HCT116 (cell line): ENCODE measurements at regions not wholly inside any gene's neighbourhood (a gene's known extent, or its start where the extent isn't known, plus 50 kb on each side); places are given as distances from the start of the nearest gene placed in this dataset.

ENCODE experiments used
- ATAC-seq: fragments of 200-7000 bp; cut with Tn5 transposase; 2 replicates; pipeline ENCODE4 v1.9.1; 2020; ENCODE audit warnings: mild to moderate bottlenecking, moderate library complexity
- BruUV-seq: library from RNA; stranded (reverse); fragments of 400-500 nt; replicated peaks from 2 replicates; lab custom pipeline; 2021; lab: Mats Ljungman, UMichigan
- CTCF ChIA-PET: fragments of 300-600 bp; sonication (Branson Sonifier 250); formaldehyde crosslinking; loops from one replicate; lab custom pipeline; 2021; ENCODE audit warnings: antibody characterized with exemption; lab: Charles Lee
- POLR2A ChIA-PET: fragments of 300-600, 350-600 bp; sonication (Branson Sonifier 250); formaldehyde crosslinking; loops from one replicate; lab custom pipeline; 2021; ENCODE audit warnings: antibody characterized with exemption; lab: Charles Lee
- RAD21 ChIA-PET, 2 experiments: fragments of 300-600 bp; sonication (Branson Sonifier 250); formaldehyde crosslinking; loops; one replicate each; lab custom pipeline; 2023; ENCODE audit warnings: low total read pairs in 2 of 2; ENCODE audit not compliant: uncharacterized antibody in 2 of 2, unreplicated experiment in 2 of 2, low non-redundant PET in 1 of 2; lab: Charles Lee
- DNase-seq: peaks from one replicate; pipeline ENCODE4 v3.0.0-alpha.2; 2010; ENCODE audit warnings: low read depth, low spot score
- H2AFZ ChIP-seq: fragments of 200-600 bp; shearing (Covaris generic), sonication (generic); 2 replicates; pipeline ENCODE4 v1.6.1; 2017; ENCODE audit warnings: low read depth, mixed run types, mixed read lengths, antibody characterized with exemption, low read length; ENCODE audit not compliant: poor library complexity, severe bottlenecking
- H3K27ac ChIP-seq: 2 replicates; pipeline ENCODE4 v1.5.1; 2012; ENCODE audit warnings: low read depth, low read length
- H3K27me3 ChIP-seq: fragments of 200-600 bp; sonication (generic); 2 replicates; pipeline ENCODE4 v1.6.1; 2016; ENCODE audit warnings: mixed run types, low read length, mixed read lengths; ENCODE audit not compliant: insufficient read depth
- H3K36me3 ChIP-seq, 2 experiments: fragments of 200-500 bp in 1 of 2; fragments of 200-600 bp in 1 of 2; sonication (Bioruptor generic) in 1 of 2; sonication (generic) in 1 of 2; 2 replicates each; pipeline versions ENCODE4 v1.5.1 to v1.6.1; 2014 to 2016; ENCODE audit warnings: low read length in 2 of 2, inconsistent platforms in 1 of 2, mixed read lengths in 1 of 2, mixed run types in 1 of 2; ENCODE audit not compliant: insufficient read depth in 2 of 2, control insufficient read depth in 1 of 2
- H3K4me1 ChIP-seq, 2 experiments: fragments of 200-600 bp in 1 of 2; sonication (generic) in 1 of 2; 2 replicates each; pipeline versions ENCODE4 v1.5.1 to v1.6.1; 2012 to 2017; ENCODE audit warnings: low read length in 2 of 2, inconsistent platforms in 1 of 2, mild to moderate bottlenecking in 1 of 2, mixed read lengths in 1 of 2, mixed run types in 1 of 2, moderate library complexity in 1 of 2; ENCODE audit not compliant: insufficient read depth in 2 of 2, control insufficient read depth in 1 of 2
- H3K4me2 ChIP-seq: fragments of 200-600 bp; sonication (generic); 2 replicates; pipeline ENCODE4 v1.6.1; 2017; ENCODE audit warnings: mixed run types, low read length, mixed read lengths
- H3K4me3 ChIP-seq, 2 experiments: fragments of 200-600 bp in 1 of 2; sonication (generic) in 1 of 2; replicated peaks in 1 of 2; 2 replicates each; pipeline ENCODE4 v1.5.1; 2011 to 2016; ENCODE audit warnings: low read length in 2 of 2, control low read depth in 1 of 2, low read depth in 1 of 2, mild to moderate bottlenecking in 1 of 2, mixed read lengths in 1 of 2, mixed run types in 1 of 2
- H3K79me2 ChIP-seq: fragments of 200-600 bp; sonication (generic); 2 replicates; pipeline ENCODE4 v1.6.1; 2017; ENCODE audit warnings: mild to moderate bottlenecking, mixed run types, low read length, moderate library complexity, mixed read lengths; ENCODE audit not compliant: insufficient read depth
- H3K9ac ChIP-seq: fragments of 200-600 bp; sonication (generic); 2 replicates; pipeline ENCODE4 v1.6.1; 2016; ENCODE audit warnings: low read length, mixed read lengths
- H3K9me2 ChIP-seq: fragments of 200-600 bp; sonication (generic), shearing (Covaris generic); 2 replicates; pipeline ENCODE4 v1.6.1; 2017; ENCODE audit warnings: mixed run types, mild to moderate bottlenecking, moderate library complexity; ENCODE audit not compliant: insufficient read depth
- H3K9me3 ChIP-seq, 2 experiments: fragments of 200-500 bp in 1 of 2; fragments of 200-600 bp in 1 of 2; sonication (Bioruptor generic) in 1 of 2; sonication (generic) in 1 of 2; 2 replicates each; pipeline ENCODE4 v1.6.1; 2014 to 2017; ENCODE audit warnings: low read length in 2 of 2, mixed read lengths in 2 of 2, inconsistent platforms in 1 of 2, low read depth in 1 of 2, mild to moderate bottlenecking in 1 of 2, mixed run types in 1 of 2, moderate library complexity in 1 of 2; ENCODE audit not compliant: control insufficient read depth in 1 of 2, insufficient read depth in 1 of 2
- H4K20me1 ChIP-seq: fragments of 200-600 bp; sonication (generic), shearing (Covaris generic); 2 replicates; pipeline ENCODE4 v1.6.1; 2017; ENCODE audit warnings: mixed run types, mild to moderate bottlenecking, moderate library complexity; ENCODE audit not compliant: insufficient read depth
- CEBPB ChIP-seq: IDR thresholded peaks from 2 replicates; pipeline ENCODE4 v1.6.1; 2012; ENCODE audit warnings: low read depth
- CTCF ChIP-seq, 3 experiments: fragments of 200-600 bp in 1 of 3; sonication (generic) in 1 of 3; IDR thresholded peaks in 2 of 3; conservative IDR thresholded peaks in 1 of 3; 2 replicates each; pipeline ENCODE4 v1.5.1; 2012 to 2017; ENCODE audit warnings: low read depth in 2 of 3, low read length in 2 of 3, antibody characterized with exemption in 1 of 3, borderline replicate concordance in 1 of 3, control low read depth in 1 of 3, mild to moderate bottlenecking in 1 of 3, mixed read lengths in 1 of 3, mixed run types in 1 of 3, moderate library complexity in 1 of 3; ENCODE audit not compliant: insufficient read depth in 1 of 3
- EZH2phosphoT487 ChIP-seq: fragments of 200-600 bp; IDR thresholded peaks from 2 replicates; pipeline ENCODE4 v1.6.1; 2018; ENCODE audit warnings: antibody characterized with exemption, borderline replicate concordance
- JUND ChIP-seq: IDR thresholded peaks from 2 replicates; pipeline ENCODE4 v1.6.1; 2012
- POLR2A ChIP-seq: IDR thresholded peaks from 2 replicates; pipeline ENCODE4 v1.7.0; 2011; ENCODE audit warnings: borderline replicate concordance; ENCODE audit not compliant: insufficient read depth, insufficient read length; ENCODE audit errors: extremely low read depth
- RAD21 ChIP-seq: IDR thresholded peaks from 2 replicates; pipeline ENCODE4 v1.6.1; 2012; ENCODE audit warnings: low read depth, mild to moderate bottlenecking
- ZBTB33 ChIP-seq: IDR thresholded peaks from 2 replicates; pipeline ENCODE4 v1.6.1; 2011; ENCODE audit warnings: mild to moderate bottlenecking, low read length, moderate library complexity; ENCODE audit not compliant: insufficient replicate concordance; ENCODE audit errors: extremely low read depth
- ZFX ChIP-seq: fragments of 450-650 bp; IDR thresholded peaks from 2 replicates; pipeline ENCODE4 v1.6.1; 2017
- ZNF274 ChIP-seq: fragments of 200-500 bp; sonication (Bioruptor generic); IDR thresholded peaks from 2 replicates; pipeline ENCODE4 v1.6.1; 2014; ENCODE audit warnings: mild to moderate bottlenecking, low read depth, low read length, inconsistent platforms
- intact Hi-C: fragments of 100-400 bp; cut with micrococcal nuclease; formaldehyde crosslinking; loops from 2 replicates; pipeline ENCODE4 v1.10.0; 2022

GRCh38 chr14:98756749-98757148, 515.2 kb downstream of the BCL11B start:
- Histone ChIP-seq H3K9me3 (no peaks in the 10 kb centered on the region), H3K9ac (no peak overlapping the region), H3K79me2 (no peaks in the 10 kb centered on the region), H3K4me3 (no peak overlapping the region), H3K9me2 (no peaks in the 10 kb centered on the region), H2AFZ (no peak overlapping the region), H3K4me2 (no peak overlapping the region), H3K27me3 (0 out of 2 replicates have a peak, but pooled peaks cover 2% of the 10 kb centered on the region), H3K4me1 (no peaks in the 10 kb centered on the region), H3K36me3 (no peaks in the 10 kb centered on the region), H3K27ac (no peak overlapping the region), H4K20me1 (no peaks in the 10 kb centered on the region)
- TF ChIP-seq ZBTB33 (no peak), ZNF274 (no peak), POLR2A (no peak), EZH2phosphoT487 (no peak), JUND (no peak), RAD21 (no peak), CEBPB (no peak), CTCF (IDR thresholded peaks at IDR 0.05 in 2 of 3, conservative IDR thresholded peaks at IDR 0.05 in 1 of 3; ENCODE audit: borderline replicate concordance in 1 of 3, insufficient read depth in 1 of 3, low read depth in 2 of 3, low read length in 2 of 3) (no peak), ZFX (no peak)
- DNase-seq, result no peak
- CTCF ChIA-PET, result no interaction called here
- POLR2A ChIA-PET, result no interaction called here
- intact Hi-C loops, result no loop called here
- no TSS peak for BruUV-seq
- ATAC-seq, result no peak
- RAD21 ChIA-PET, result no interaction called here
